CD4-positive, alpha-beta T cell treated with Interleukin-6 at 100 ng/mL for 8 hours (primary cell): ENCODE measurements at regions not wholly inside any gene's neighbourhood (a gene's known extent, or its start where the extent isn't known, plus 50 kb on each side); places are given as distances from the start of the nearest gene placed in this dataset.
"Not testable (repeated sequence)": the region's sequence is repeated elsewhere in the genome, so short reads cannot be mapped to it uniquely, and the experiment has no call there.

Source experiments
- DNase-seq: peaks from one replicate; pipeline ENCODE4 v3.0.0-alpha.2; 2020; ENCODE audit warnings: mixed read lengths, low spot score

- DNase-seq = no peak
Measured at GRCh38 chr11:47928426-47928825, 51.9 kb upstream of the PTPRJ start.

GRCh38 chr11:47924184-47924691 lies 56.1 kb upstream of the PTPRJ start:
- DNase-seq = no peak

GRCh38 chr11:47923667-47924066 lies 56.7 kb upstream of the PTPRJ start:
- DNase-seq = no peak

- DNase-seq = not testable (repeated sequence)
Measured at GRCh38 chr11:47921080-47921555, 59.2 kb upstream of the PTPRJ start.

GRCh38 chr11:47918882-47919495 lies 61.4 kb upstream of the PTPRJ start:
- DNase-seq = no peak

- DNase-seq = no peak
Measured at GRCh38 chr11:47918370-47918690, 62.0 kb upstream of the PTPRJ start.

- DNase-seq = no peak
Measured at GRCh38 chr11:47917599-47918369, 62.6 kb upstream of the PTPRJ start.

- no peak for DNase-seq
Measured at GRCh38 chr11:47916361-47916841, 64.0 kb upstream of the PTPRJ start.

GRCh38 chr11:47915783-47916182 lies 64.6 kb upstream of the PTPRJ start:
- no peak for DNase-seq

GRCh38 chr11:47915374-47915773 lies 65.0 kb upstream of the PTPRJ start:
- peak; percentile 39 for DNase-seq

- no peak for DNase-seq
Measured at GRCh38 chr11:47914743-47915142, 65.6 kb upstream of the PTPRJ start.

GRCh38 chr11:47913529-47914244 lies 65.5 kb upstream of the NUP160 start:
- DNase-seq = no peak

GRCh38 chr11:47912843-47913437 lies 64.8 kb upstream of the NUP160 start:
- DNase-seq = no peak

- no peak for DNase-seq
Measured at GRCh38 chr11:47911149-47911548, 63.0 kb upstream of the NUP160 start.

GRCh38 chr11:47908198-47908597 lies 60.0 kb upstream of the NUP160 start:
- no peak for DNase-seq

- no peak for DNase-seq
Measured at GRCh38 chr11:47907499-47907898, 59.3 kb upstream of the NUP160 start.

- no peak for DNase-seq
Measured at GRCh38 chr11:47906066-47906465, 57.9 kb upstream of the NUP160 start.

- DNase-seq = no peak
Measured at GRCh38 chr11:47905358-47906059, 57.4 kb upstream of the NUP160 start.

GRCh38 chr11:47904808-47905207 lies 56.7 kb upstream of the NUP160 start:
- no peak for DNase-seq

- DNase-seq = no peak
Measured at GRCh38 chr11:47904048-47904447, 55.9 kb upstream of the NUP160 start.

- DNase-seq = peak; percentile 3
Measured at GRCh38 chr11:47899801-47900200, 51.7 kb upstream of the NUP160 start.
